Stomach (tissue), 4 donors: ENCODE measurements at regions not wholly inside any gene's neighbourhood (a gene's known extent, or its start where the extent isn't known, plus 50 kb on each side); places are given as distances from the start of the nearest gene placed in this dataset.

Experiments used
- POLR2AphosphoS5 ChIP-seq, 3 donors: sonication (generic); formaldehyde crosslinking; IDR thresholded peaks; one replicate each; pipeline ENCODE4 v1.6.1; 2016; ENCODE audit warnings: antibody characterized with exemption in 3 of 3
- TF ChIP-seq, protein P1 (sequence below), 7 experiments: fragments of 450-650 bp in 4 of 7; fragments of 200-600 bp in 3 of 7; sonication (generic) in 3 of 7; IDR thresholded peaks; one replicate each; pipeline ENCODE4 v1.5.1; 2016 to 2019; ENCODE audit warnings: antibody characterized with exemption in 7 of 7, control low read depth in 2 of 7, mild to moderate bottlenecking in 1 of 7

DNA sequence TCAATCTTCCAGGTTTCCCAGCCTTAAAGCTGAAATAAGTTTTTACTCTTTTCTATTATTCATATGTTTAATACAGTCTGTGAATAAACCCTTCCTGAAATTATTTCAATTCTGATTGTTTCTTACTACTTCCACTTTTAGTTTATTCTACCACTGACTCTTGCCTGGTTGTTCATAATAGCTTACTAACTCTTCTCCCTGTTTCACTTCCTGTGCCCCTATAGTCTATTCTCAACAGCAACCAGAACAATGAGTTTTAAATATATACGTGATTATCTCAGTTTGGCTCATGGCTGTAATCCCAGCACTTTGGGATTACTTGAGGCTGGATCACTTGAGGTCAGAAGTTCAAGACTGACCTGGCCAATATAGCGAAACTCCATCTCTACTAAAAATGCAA is 408.0 kb upstream of the SPOCK3 start:
- TF ChIP-seq POLR2AphosphoS5 (IDR thresholded peaks at IDR 0.05), result no peak
- TF ChIP-seq, protein P1, sequence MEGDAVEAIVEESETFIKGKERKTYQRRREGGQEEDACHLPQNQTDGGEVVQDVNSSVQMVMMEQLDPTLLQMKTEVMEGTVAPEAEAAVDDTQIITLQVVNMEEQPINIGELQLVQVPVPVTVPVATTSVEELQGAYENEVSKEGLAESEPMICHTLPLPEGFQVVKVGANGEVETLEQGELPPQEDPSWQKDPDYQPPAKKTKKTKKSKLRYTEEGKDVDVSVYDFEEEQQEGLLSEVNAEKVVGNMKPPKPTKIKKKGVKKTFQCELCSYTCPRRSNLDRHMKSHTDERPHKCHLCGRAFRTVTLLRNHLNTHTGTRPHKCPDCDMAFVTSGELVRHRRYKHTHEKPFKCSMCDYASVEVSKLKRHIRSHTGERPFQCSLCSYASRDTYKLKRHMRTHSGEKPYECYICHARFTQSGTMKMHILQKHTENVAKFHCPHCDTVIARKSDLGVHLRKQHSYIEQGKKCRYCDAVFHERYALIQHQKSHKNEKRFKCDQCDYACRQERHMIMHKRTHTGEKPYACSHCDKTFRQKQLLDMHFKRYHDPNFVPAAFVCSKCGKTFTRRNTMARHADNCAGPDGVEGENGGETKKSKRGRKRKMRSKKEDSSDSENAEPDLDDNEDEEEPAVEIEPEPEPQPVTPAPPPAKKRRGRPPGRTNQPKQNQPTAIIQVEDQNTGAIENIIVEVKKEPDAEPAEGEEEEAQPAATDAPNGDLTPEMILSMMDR (IDR thresholded peaks at IDR 0.05), result no peak
